PC-3 (cell line): ENCODE measurements at regions not wholly inside any gene's neighbourhood (a gene's known extent, or its start where the extent isn't known, plus 50 kb on each side); places are given as distances from the start of the nearest gene placed in this dataset.
A peak's percentile ranks its signal among the peaks of the same experiment; 100 is the strongest.

Experiments used
- ATAC-seq: fragments of 200-7000 bp; cut with Tn5 transposase; 2 replicates; pipeline ENCODE4 v1.9.1; 2020; ENCODE audit warnings: mild to moderate bottlenecking, moderate library complexity
- BruUV-seq: library from RNA; stranded (reverse); fragments of 400-500 nt; replicated peaks from 2 replicates; lab custom pipeline; 2021; lab: Mats Ljungman, UMichigan
- CTCF ChIA-PET: fragments of 300-600 bp; sonication (Branson Sonifier 250); formaldehyde crosslinking; loops from one replicate; lab custom pipeline; 2022; ENCODE audit warnings: antibody characterized with exemption; lab: Charles Lee
- POLR2A ChIA-PET: fragments of 300-600 bp; sonication (Branson Sonifier 250); formaldehyde crosslinking; loops from one replicate; lab custom pipeline; 2022; ENCODE audit warnings: antibody characterized with exemption; ENCODE audit not compliant: unreplicated experiment; lab: Charles Lee
- DNase-seq: peaks from one replicate; pipeline ENCODE4 v3.0.0-alpha.2; 2015
- H2AFZ ChIP-seq: fragments of 300-600 bp; sonication (generic); 2 replicates; pipeline ENCODE4 v1.6.0; 2016; ENCODE audit warnings: antibody characterized with exemption, low read length
- H3F3A ChIP-seq: fragments of 300-600 bp; sonication (generic); one replicate; pipeline ENCODE4 v1.6.0; 2017; ENCODE audit warnings: antibody characterized with exemption, low read length, control low read depth, mild to moderate bottlenecking; ENCODE audit not compliant: unreplicated experiment
- H3K27ac ChIP-seq: fragments of 300-600 bp; sonication (generic); 2 replicates; pipeline ENCODE4 v1.5.1; 2016; ENCODE audit warnings: mild to moderate bottlenecking, low read length
- H3K27me3 ChIP-seq: fragments of 300-600 bp; sonication (generic); 2 replicates; pipeline ENCODE4 v1.6.1; 2016; ENCODE audit warnings: low read length, mixed read lengths
- H3K36me3 ChIP-seq: fragments of 300-600 bp; sonication (generic); 2 replicates; pipeline ENCODE4 v1.6.1; 2016; ENCODE audit warnings: low read depth, mixed run types, low read length, mixed read lengths
- H3K4me1 ChIP-seq: fragments of 300-600 bp; sonication (generic); 2 replicates; pipeline ENCODE4 v1.5.1; 2016; ENCODE audit warnings: low read length; ENCODE audit not compliant: insufficient read depth
- H3K4me2 ChIP-seq: fragments of 300-600 bp; sonication (generic); 2 replicates; pipeline ENCODE4 v1.6.0; 2016; ENCODE audit warnings: low read length
- H3K4me3 ChIP-seq: fragments of 300-600 bp; sonication (generic); 2 replicates; pipeline ENCODE4 v1.5.1; 2016; ENCODE audit warnings: mild to moderate bottlenecking, low read length, mixed read lengths
- H3K79me2 ChIP-seq: fragments of 300-600 bp; sonication (generic); 2 replicates; pipeline ENCODE4 v1.6.1; 2017; ENCODE audit warnings: low read length, mixed read lengths
- H3K9ac ChIP-seq: fragments of 300-600 bp; sonication (generic); 2 replicates; pipeline ENCODE4 v1.6.0; 2016; ENCODE audit warnings: mild to moderate bottlenecking, low read length
- H3K9me2 ChIP-seq: fragments of 300-600 bp; sonication (generic); replicated peaks from 2 replicates; pipeline ENCODE4 v1.6.1; 2016; ENCODE audit warnings: mixed run types, low read length, mixed read lengths
- H3K9me3 ChIP-seq: fragments of 300-600 bp; sonication (generic); 2 replicates; pipeline ENCODE4 v1.6.1; 2016; ENCODE audit warnings: low read length, mixed read lengths
- H4K20me1 ChIP-seq: fragments of 300-600 bp; sonication (generic); 2 replicates; pipeline ENCODE4 v1.6.1; 2016; ENCODE audit warnings: low read length, mixed read lengths
- EZH2 ChIP-seq: fragments of 300-600 bp; sonication (generic); IDR thresholded peaks from one replicate; pipeline ENCODE4 v1.6.1; 2017; ENCODE audit warnings: antibody characterized with exemption, mild to moderate bottlenecking, low read length; ENCODE audit not compliant: unreplicated experiment
- EZH2phosphoT487 ChIP-seq: fragments of 300-600 bp; sonication (generic); IDR thresholded peaks from 2 replicates; pipeline ENCODE4 v1.6.1; 2018; ENCODE audit warnings: mild to moderate bottlenecking, antibody characterized with exemption, low read length, borderline replicate concordance
- intact Hi-C: fragments of 100-400 bp; cut with micrococcal nuclease; formaldehyde crosslinking; loops from 2 replicates; pipeline ENCODE4 v1.9.0; 2023
- TF ChIP-seq, protein P1 (sequence below): fragments of 300-600 bp; sonication (generic); conservative IDR thresholded peaks from 2 replicates; pipeline ENCODE4 v1.5.1; 2017; ENCODE audit warnings: antibody characterized with exemption, low read depth, mild to moderate bottlenecking, low read length

DNA sequence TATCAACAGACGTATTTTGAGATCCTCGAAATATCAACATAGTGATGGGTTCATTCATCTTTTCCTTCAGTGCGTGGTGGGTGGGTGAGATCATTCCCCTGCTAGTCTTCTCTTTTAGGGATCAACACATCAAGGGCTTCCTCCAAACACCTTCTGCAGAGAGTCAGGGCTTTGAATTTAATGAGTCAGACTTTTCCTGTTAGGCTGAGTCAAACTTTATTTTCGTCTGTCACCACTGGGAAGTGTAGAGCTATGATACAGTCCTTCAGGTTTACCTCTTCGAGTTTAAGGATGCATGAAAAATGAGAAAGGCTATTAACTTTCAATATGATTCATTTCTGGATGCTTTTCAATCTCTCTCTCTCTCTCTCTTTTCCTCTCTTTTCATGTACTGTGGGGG, 189.1 kb downstream of the BMP2 start:
- Histone ChIP-seq H3K9me2 (no peaks in the 10 kb centered on the region), H3K27me3 (no peaks in the 10 kb centered on the region; the same call in 1 of the 2 replicates), H3K27ac (no peak overlapping the region), H4K20me1 (no peaks in the 10 kb centered on the region), H2AFZ (no peak overlapping the region), H3K4me3 (no peak overlapping the region), H3K9ac (no peak overlapping the region), H3K79me2 (no peaks in the 10 kb centered on the region), H3K4me1 (no peaks in the 10 kb centered on the region), H3K4me2 (no peak overlapping the region), H3K9me3 (0 out of 2 replicates have a peak, but pooled peaks cover 8% of the 10 kb centered on the region), H3F3A (no peaks in the 10 kb centered on the region), H3K36me3 (no peaks in the 10 kb centered on the region)
- no TSS peak for BruUV-seq
- ChIA-PET POLR2A (no interaction called here), CTCF (no interaction called here)
- peak; percentile 61 for DNase-seq
- intact Hi-C loops = no loop called here
- TF ChIP-seq, protein P1, sequence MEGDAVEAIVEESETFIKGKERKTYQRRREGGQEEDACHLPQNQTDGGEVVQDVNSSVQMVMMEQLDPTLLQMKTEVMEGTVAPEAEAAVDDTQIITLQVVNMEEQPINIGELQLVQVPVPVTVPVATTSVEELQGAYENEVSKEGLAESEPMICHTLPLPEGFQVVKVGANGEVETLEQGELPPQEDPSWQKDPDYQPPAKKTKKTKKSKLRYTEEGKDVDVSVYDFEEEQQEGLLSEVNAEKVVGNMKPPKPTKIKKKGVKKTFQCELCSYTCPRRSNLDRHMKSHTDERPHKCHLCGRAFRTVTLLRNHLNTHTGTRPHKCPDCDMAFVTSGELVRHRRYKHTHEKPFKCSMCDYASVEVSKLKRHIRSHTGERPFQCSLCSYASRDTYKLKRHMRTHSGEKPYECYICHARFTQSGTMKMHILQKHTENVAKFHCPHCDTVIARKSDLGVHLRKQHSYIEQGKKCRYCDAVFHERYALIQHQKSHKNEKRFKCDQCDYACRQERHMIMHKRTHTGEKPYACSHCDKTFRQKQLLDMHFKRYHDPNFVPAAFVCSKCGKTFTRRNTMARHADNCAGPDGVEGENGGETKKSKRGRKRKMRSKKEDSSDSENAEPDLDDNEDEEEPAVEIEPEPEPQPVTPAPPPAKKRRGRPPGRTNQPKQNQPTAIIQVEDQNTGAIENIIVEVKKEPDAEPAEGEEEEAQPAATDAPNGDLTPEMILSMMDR = no peak
- TF ChIP-seq EZH2 (no peak), EZH2phosphoT487 (no peak)
- ATAC-seq = no peak

DNA sequence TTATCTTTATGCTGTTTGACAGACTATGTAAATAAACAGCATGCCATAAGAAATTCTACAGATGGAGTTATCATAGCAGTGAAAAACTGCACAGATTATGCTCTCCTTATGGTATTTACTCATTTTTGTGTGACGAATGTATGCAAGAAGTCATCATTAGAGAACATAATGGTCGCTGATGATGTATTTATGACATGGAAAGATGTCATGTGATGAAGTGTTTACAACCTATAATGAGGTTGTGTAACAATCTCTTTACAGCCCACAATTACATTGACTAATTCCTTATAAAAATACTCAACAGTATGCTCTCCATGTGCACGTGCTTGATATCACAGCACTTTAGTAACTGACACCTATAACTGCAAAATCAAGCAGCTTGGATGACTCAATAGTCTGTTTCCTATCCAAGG, 192.4 kb downstream of the BMP2 start:
- Histone ChIP-seq H3K4me3 (no peak overlapping the region), H3K4me1 (no peaks in the 10 kb centered on the region), H3K9me3 (no peaks in the 10 kb centered on the region), H3K9ac (no peak overlapping the region), H3K4me2 (no peak overlapping the region), H2AFZ (no peak overlapping the region), H4K20me1 (no peaks in the 10 kb centered on the region), H3K9me2 (no peaks in the 10 kb centered on the region), H3K27ac (no peak overlapping the region), H3K27me3 (peaks cover 15% of the 10 kb centered on the region; the same call in 1 of the 2 replicates), H3K79me2 (no peaks in the 10 kb centered on the region), H3F3A (no peaks in the 10 kb centered on the region), H3K36me3 (no peaks in the 10 kb centered on the region)
- no peak for ATAC-seq
- CTCF ChIA-PET = no interaction called here
- intact Hi-C loops = no loop called here
- TF ChIP-seq, protein P1 = no peak
- no peak for TF ChIP-seq EZH2
- TF ChIP-seq EZH2phosphoT487 = no peak
- DNase-seq = peak; percentile 11
- BruUV-seq = no TSS peak
- POLR2A ChIA-PET = interaction anchor here (0.7 kb wide), 1 partner anchor 467 kb away, joined by 3 read pairs; no protein-coding TSS in a partner anchor

DNA sequence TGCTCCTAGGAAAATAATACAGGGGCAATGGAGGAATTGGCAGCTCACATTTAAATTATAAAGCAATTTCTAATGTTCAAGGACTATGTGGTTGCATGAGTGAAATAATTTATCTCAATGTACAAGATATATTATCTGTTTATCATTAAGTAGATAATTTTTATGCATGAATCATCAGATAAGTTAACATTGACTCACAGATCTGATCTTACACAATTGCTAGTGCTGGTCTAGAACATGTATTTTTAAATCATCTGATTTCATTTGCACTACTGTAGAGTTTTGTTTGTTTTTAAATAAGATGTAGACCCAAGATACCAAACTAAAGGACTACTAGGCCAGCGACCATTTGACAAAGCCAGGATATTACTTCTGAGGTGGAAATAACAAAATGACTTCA, 199.2 kb downstream of the BMP2 start:
- Histone ChIP-seq H3K27ac (no peak overlapping the region), H4K20me1 (no peaks in the 10 kb centered on the region), H3K4me2 (no peak overlapping the region), H3F3A (no peaks in the 10 kb centered on the region), H3K27me3 (peaks cover 18% of the 10 kb centered on the region; the same call in 1 of the 2 replicates), H3K79me2 (no peaks in the 10 kb centered on the region), H3K9ac (no peak overlapping the region), H2AFZ (no peak overlapping the region), H3K4me1 (no peaks in the 10 kb centered on the region), H3K4me3 (no peak overlapping the region), H3K9me2 (no peaks in the 10 kb centered on the region), H3K9me3 (no peaks in the 10 kb centered on the region), H3K36me3 (no peaks in the 10 kb centered on the region)
- no peak for ATAC-seq
- no peak for TF ChIP-seq EZH2phosphoT487
- TF ChIP-seq, protein P1 = no peak
- TF ChIP-seq EZH2 = no peak
- intact Hi-C loops = no loop called here
- peak; percentile 31 for DNase-seq
- CTCF ChIA-PET = no interaction called here
- POLR2A ChIA-PET = no interaction called here
- BruUV-seq = no TSS peak
